GM12865 (cell line): ENCODE measurements at regions not wholly inside any gene's neighbourhood (a gene's known extent, or its start where the extent isn't known, plus 50 kb on each side); places are given as distances from the start of the nearest gene placed in this dataset.

Source experiments
- DNase-seq: peaks from one replicate; pipeline ENCODE4 v3.0.0; 2010; ENCODE audit warnings: low read depth
- H3K4me3 ChIP-seq: 2 replicates; pipeline ENCODE4 v1.5.1; 2011; ENCODE audit warnings: mild to moderate bottlenecking, low read depth, low read length, control low read depth
- TF ChIP-seq, protein P1 (sequence below): IDR thresholded peaks from 2 replicates; pipeline ENCODE4 v1.5.1; 2011; ENCODE audit warnings: low read length, control low read depth, low read depth, inconsistent platforms; ENCODE audit not compliant: insufficient read depth; ENCODE audit errors: missing control alignments

DNA sequence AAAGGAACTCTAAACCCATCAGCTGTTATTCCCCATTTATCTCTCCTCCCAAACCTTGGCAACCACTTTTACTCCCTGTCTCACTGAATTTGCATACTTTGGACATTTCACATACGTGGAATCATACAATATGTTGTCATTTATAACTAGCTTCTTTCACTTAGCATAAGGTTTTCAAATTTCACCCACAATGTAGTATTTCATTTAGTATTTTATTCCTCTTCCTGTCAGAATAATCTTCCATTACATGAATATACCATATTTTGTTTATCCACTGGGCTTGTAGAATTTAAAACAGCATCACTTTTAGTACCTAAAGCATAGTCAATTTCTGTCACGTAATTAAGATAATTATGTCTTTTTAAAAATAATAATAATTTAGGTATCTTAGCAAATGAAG is 55.5 kb upstream of the POU2F1 start:
- no peak for DNase-seq
- H3K4me3 ChIP-seq = no peak overlapping the region
- TF ChIP-seq, protein P1, sequence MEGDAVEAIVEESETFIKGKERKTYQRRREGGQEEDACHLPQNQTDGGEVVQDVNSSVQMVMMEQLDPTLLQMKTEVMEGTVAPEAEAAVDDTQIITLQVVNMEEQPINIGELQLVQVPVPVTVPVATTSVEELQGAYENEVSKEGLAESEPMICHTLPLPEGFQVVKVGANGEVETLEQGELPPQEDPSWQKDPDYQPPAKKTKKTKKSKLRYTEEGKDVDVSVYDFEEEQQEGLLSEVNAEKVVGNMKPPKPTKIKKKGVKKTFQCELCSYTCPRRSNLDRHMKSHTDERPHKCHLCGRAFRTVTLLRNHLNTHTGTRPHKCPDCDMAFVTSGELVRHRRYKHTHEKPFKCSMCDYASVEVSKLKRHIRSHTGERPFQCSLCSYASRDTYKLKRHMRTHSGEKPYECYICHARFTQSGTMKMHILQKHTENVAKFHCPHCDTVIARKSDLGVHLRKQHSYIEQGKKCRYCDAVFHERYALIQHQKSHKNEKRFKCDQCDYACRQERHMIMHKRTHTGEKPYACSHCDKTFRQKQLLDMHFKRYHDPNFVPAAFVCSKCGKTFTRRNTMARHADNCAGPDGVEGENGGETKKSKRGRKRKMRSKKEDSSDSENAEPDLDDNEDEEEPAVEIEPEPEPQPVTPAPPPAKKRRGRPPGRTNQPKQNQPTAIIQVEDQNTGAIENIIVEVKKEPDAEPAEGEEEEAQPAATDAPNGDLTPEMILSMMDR = no peak

DNA sequence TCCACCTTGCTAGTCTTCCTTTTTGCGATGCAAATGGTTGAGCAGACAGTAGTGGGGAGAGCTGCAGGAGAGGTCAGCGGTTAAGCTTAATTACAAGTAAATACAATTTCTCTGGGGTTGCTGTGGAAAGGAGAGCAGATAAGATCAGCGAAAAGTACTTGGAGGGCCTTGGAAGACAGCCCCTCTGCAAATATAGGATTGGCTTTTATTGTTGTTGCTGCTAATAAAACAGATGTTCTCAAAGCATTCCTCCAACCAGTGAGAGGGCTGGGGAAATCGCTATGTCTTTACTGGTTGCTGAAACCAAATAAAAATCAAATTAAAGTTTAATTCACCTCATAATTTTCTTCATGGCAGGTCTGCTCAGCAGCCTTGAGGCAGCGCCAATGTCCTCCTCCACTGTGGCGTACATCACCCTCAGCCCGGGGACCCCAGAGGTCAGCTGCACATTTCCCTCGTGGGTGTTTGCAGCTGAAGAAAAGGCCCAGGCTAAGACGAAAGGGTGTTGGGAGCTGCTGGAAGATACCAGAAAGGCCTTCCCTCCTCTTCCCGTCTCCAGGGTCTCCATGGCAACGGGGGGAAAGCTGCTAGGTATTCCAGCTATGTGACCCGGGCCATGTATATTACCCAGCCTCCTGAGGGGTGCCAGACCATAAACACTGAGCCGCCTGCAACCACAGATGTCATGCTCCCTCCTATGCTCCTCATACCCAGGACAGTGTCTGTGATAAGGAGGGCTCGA is 54.6 kb upstream of the POU2F1 start:
- DNase-seq = no peak
- H3K4me3 ChIP-seq = no peak overlapping the region
- TF ChIP-seq, protein P1 = no peak

DNA sequence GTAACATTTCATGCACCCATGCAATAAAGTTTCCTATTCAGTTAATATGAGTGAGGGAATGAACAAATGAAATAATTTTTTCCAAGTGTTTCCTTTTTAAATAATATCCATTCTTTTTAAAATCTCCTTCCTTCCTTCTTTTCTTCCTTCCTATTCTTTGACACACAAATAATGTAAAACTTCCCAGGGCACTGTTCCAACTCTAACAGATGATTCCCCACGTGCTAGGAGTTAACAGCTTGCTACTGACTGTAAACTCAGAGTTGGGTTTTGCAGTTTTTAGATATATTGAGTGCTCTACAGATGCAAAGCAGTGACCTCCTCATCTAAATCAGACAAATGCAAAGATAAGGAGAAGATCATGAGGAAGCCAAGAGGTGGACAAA is 54.0 kb upstream of the POU2F1 start:
- H3K4me3 ChIP-seq = no peak overlapping the region
- DNase-seq = no peak
- TF ChIP-seq, protein P1 = no peak

DNA sequence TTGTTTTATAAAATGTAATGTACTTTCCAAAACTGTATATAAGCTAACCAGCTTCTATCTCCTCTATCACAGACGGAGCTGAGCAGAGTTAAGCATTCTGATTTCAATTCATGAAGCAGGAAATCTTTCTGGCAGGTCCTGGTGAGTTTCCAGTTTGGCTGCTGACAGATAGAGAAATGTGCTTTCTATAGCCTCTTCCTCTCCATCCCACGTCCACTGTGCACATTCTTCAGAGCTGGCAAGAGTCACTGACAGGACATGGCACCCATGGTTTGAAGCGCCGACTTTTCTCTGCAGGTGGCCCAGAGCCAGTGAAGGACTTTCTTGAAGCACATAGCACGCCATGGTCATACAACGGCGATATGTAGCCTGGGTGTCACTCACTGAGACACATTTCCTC is 52.3 kb upstream of the POU2F1 start:
- DNase-seq = no peak
- no peak overlapping the region for H3K4me3 ChIP-seq
- TF ChIP-seq, protein P1 = no peak

DNA sequence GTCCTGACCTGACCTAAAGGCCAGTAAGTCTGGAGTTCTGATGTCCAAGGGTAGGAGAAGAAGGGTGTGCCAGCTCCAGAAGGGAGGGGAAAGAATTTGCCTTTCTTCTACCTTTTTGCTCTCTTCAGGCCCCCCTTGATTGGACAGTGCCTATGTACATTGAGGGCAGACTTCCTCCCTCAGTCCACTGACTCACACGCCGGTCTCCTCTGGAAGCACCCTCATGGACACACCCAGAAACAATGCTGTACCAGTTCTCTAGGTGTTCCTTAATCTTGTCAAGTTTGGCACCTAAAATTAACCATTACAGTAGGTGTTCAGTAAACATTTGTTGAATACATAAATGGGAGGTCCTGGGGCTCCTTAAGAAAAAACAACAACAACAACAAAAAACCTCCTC is 51.0 kb upstream of the POU2F1 start:
- TF ChIP-seq, protein P1 = no peak
- H3K4me3 ChIP-seq = no peak overlapping the region
- no peak for DNase-seq
